CD14-positive monocyte (primary cell): ENCODE measurements at regions not wholly inside any gene's neighbourhood (a gene's known extent, or its start where the extent isn't known, plus 50 kb on each side); places are given as distances from the start of the nearest gene placed in this dataset.

Source experiments
- DNase-seq, 3 donors: peaks; one replicate each; pipeline ENCODE4 v3.0.0-alpha.2; 2011 to 2022
- H2AFZ ChIP-seq: 2 replicates; pipeline ENCODE4 v1.6.0; 2012; ENCODE audit warnings: mild to moderate bottlenecking, low read depth, low read length, inconsistent platforms; ENCODE audit not compliant: insufficient read depth, poor library complexity, severe bottlenecking
- H3K27ac ChIP-seq, 2 donors: 1 replicate in 1 of 2; 2 replicates in 1 of 2; pipeline ENCODE4 v1.5.1; 2012 to 2013; ENCODE audit warnings: low read length in 2 of 2, control low read depth in 1 of 2, inconsistent platforms in 1 of 2, low read depth in 1 of 2, mild to moderate bottlenecking in 1 of 2
- H3K27me3 ChIP-seq, 2 donors: one replicate each; pipeline versions ENCODE4 v1.6.0 to v1.6.1; 2011 to 2013; ENCODE audit warnings: low read length in 2 of 2; ENCODE audit not compliant: control insufficient read depth in 2 of 2, insufficient read depth in 2 of 2
- H3K36me3 ChIP-seq, 2 donors: replicated peaks in 1 of 2; 1 replicate in 1 of 2; 2 replicates in 1 of 2; pipeline versions ENCODE4 v1.5.1 to v1.6.1; 2012 to 2013; ENCODE audit warnings: low read length in 2 of 2, control low read depth in 1 of 2, inconsistent platforms in 1 of 2, mild to moderate bottlenecking in 1 of 2; ENCODE audit not compliant: insufficient read depth in 2 of 2, control insufficient read depth in 1 of 2
- H3K4me1 ChIP-seq, 2 donors: 1 replicate in 1 of 2; 2 replicates in 1 of 2; pipeline versions ENCODE4 v1.5.1 to v1.6.1; 2012 to 2013; ENCODE audit warnings: low read length in 2 of 2, control low read depth in 1 of 2, inconsistent platforms in 1 of 2, mild to moderate bottlenecking in 1 of 2, moderate library complexity in 1 of 2; ENCODE audit not compliant: insufficient read depth in 2 of 2, control insufficient read depth in 1 of 2
- H3K4me2 ChIP-seq: replicated peaks from 2 replicates; pipeline ENCODE3; 2012; ENCODE audit warnings: low read length, moderate library complexity, mild to moderate bottlenecking; ENCODE audit not compliant: poor library complexity, severe bottlenecking; ENCODE audit errors: extremely low read depth
- H3K4me3 ChIP-seq, 3 experiments: fragments of 200-600 bp in 1 of 3; sonication (generic) in 1 of 3; replicated peaks in 1 of 3; 1 replicate in 2 of 3; 2 replicates in 1 of 3; pipeline ENCODE4 v1.5.1; 2011 to 2013; ENCODE audit warnings: low read length in 3 of 3, mild to moderate bottlenecking in 3 of 3, control low read depth in 2 of 3, low read depth in 2 of 3, inconsistent platforms in 1 of 3, moderate library complexity in 1 of 3
- H3K79me2 ChIP-seq: 2 replicates; pipeline ENCODE4 v1.6.0; 2012; ENCODE audit warnings: mild to moderate bottlenecking, control low read depth, inconsistent platforms, low read length, moderate library complexity; ENCODE audit not compliant: insufficient read depth
- H3K9ac ChIP-seq: 2 replicates; pipeline ENCODE4 v1.6.0; 2017; ENCODE audit warnings: low read length, mild to moderate bottlenecking; ENCODE audit not compliant: insufficient read depth, poor library complexity, severe bottlenecking
- H3K9me3 ChIP-seq, 2 donors: replicated peaks in 1 of 2; 1 replicate in 1 of 2; 2 replicates in 1 of 2; pipeline versions ENCODE4 v1.5.1 to v1.6.1; 2012 to 2013; ENCODE audit warnings: low read length in 2 of 2, control low read depth in 1 of 2; ENCODE audit not compliant: control insufficient read depth in 1 of 2, insufficient read depth in 1 of 2
- H4K20me1 ChIP-seq: 2 replicates; pipeline ENCODE4 v1.6.0; 2012; ENCODE audit warnings: mild to moderate bottlenecking, low read length, control low read depth, moderate library complexity; ENCODE audit not compliant: insufficient read depth
- H3K27ac Mint-ChIP-seq, 7 donors: one replicate each; pipeline ENCODE4 v1.8.0; 2020; ENCODE audit warnings: mild to moderate bottlenecking in 7 of 7, mixed read lengths in 7 of 7, moderate library complexity in 6 of 7, inconsistent platforms in 2 of 7
- H3K27me3 Mint-ChIP-seq, 3 donors: one replicate each; pipeline ENCODE4 v1.8.0; 2021 to 2022; ENCODE audit warnings: low read depth in 3 of 3, mild to moderate bottlenecking in 3 of 3, mixed read lengths in 3 of 3, moderate library complexity in 3 of 3, inconsistent platforms in 1 of 3
- H3K36me3 Mint-ChIP-seq, 2 donors: one replicate each; pipeline ENCODE4 v1.8.0; 2020; ENCODE audit warnings: mixed read lengths in 2 of 2, inconsistent platforms in 1 of 2, mild to moderate bottlenecking in 1 of 2
- H3K4me1 Mint-ChIP-seq: one replicate; pipeline ENCODE4 v1.8.0; 2020; ENCODE audit warnings: mild to moderate bottlenecking, mixed read lengths
- H3K4me3 Mint-ChIP-seq, 2 donors: one replicate each; pipeline ENCODE4 v1.8.0; 2020; ENCODE audit warnings: mild to moderate bottlenecking in 2 of 2, mixed read lengths in 2 of 2, moderate library complexity in 1 of 2
- H3K9me3 Mint-ChIP-seq, 7 donors: one replicate each; pipeline ENCODE4 v1.8.0; 2020 to 2022; ENCODE audit warnings: mixed read lengths in 7 of 7, mild to moderate bottlenecking in 6 of 7, moderate library complexity in 6 of 7, inconsistent platforms in 2 of 7
- CTCF ChIP-seq: fragments of 200-600 bp; IDR thresholded peaks from one replicate; pipeline ENCODE4 v1.8.0; 2022; ENCODE audit warnings: antibody characterized with exemption, mild to moderate bottlenecking
- WGBS: methylation state at CpG from one replicate; pipeline ENCODE4 v1.1.5; 2013; ENCODE audit warnings: missing lambda C conversion rate; ENCODE audit not compliant: insufficient coverage; 5-methylcytosine and 5-hydroxymethylcytosine counted together
- intact Hi-C, 2 donors: fragments of 100-400 bp; cut with micrococcal nuclease; formaldehyde crosslinking; loops; one replicate each; pipeline versions ENCODE4 v1.15.0 to v1.15.1; 2023

GRCh38 chr1:189992856-189993255, 484.8 kb downstream of the BRINP3 start:
- Histone ChIP-seq H4K20me1 (no peaks in the 10 kb centered on the region), H3K4me1 (no peaks in the 10 kb centered on the region), H3K79me2 (no peaks in the 10 kb centered on the region), H3K27me3 (no peaks in the 10 kb centered on the region), H3K27ac (no peak overlapping the region), H3K4me3 (no peak overlapping the region), H3K4me2 (no peak overlapping the region), H3K36me3 (no peaks in the 10 kb centered on the region), H3K9me3 (peaks cover 0 to 8% of the 10 kb centered on the region in 2 donors), H3K9ac (no peak overlapping the region), H2AFZ (no peak overlapping the region)
- Mint-ChIP-seq H3K4me3 (no peak overlapping the region), H3K27me3 (no peaks in the 10 kb centered on the region), H3K27ac (no peak overlapping the region), H3K9me3 (peaks cover 1 to 9% (median 4%) of the 10 kb centered on the region in 7 donors), H3K4me1 (no peaks in the 10 kb centered on the region), H3K36me3 (no peaks in the 10 kb centered on the region)
- DNase-seq, result no peak
- intact Hi-C loops, result no loop called here
- 90% methylated on average over 8 of the region's 12 CpGs for WGBS
- no peak for TF ChIP-seq CTCF

GRCh38 chr1:190000365-190000872, 477.2 kb downstream of the BRINP3 start:
- Histone ChIP-seq H4K20me1 (no peaks in the 10 kb centered on the region), H3K27ac (no peak overlapping the region), H2AFZ (no peak overlapping the region), H3K9me3 (peaks cover 0 to 3% of the 10 kb centered on the region in 2 donors), H3K4me3 (no peak overlapping the region), H3K4me1 (no peaks in the 10 kb centered on the region), H3K27me3 (no peaks in the 10 kb centered on the region), H3K4me2 (no peak overlapping the region), H3K79me2 (no peaks in the 10 kb centered on the region), H3K36me3 (no peaks in the 10 kb centered on the region), H3K9ac (no peak overlapping the region)
- no peaks in the 10 kb centered on the region for H3K4me1 Mint-ChIP-seq
- intact Hi-C loops, result no loop called here
- WGBS, result 67% methylated on average over 1 of the region's 3 CpGs
- no peak overlapping the region for H3K27ac Mint-ChIP-seq
- peaks cover 0 to 2% (median 0%) of the 10 kb centered on the region in 7 donors for H3K9me3 Mint-ChIP-seq
- no peaks in the 10 kb centered on the region for H3K27me3 Mint-ChIP-seq
- no peak for DNase-seq
- no peaks in the 10 kb centered on the region for H3K36me3 Mint-ChIP-seq
- TF ChIP-seq CTCF, result no peak
- no peak overlapping the region for H3K4me3 Mint-ChIP-seq
